PC-3 (cell line): ENCODE measurements at regions not wholly inside any gene's neighbourhood (a gene's known extent, or its start where the extent isn't known, plus 50 kb on each side); places are given as distances from the start of the nearest gene placed in this dataset.

Experiments
- ATAC-seq: fragments of 200-7000 bp; cut with Tn5 transposase; 2 replicates; pipeline ENCODE4 v1.9.1; 2020; ENCODE audit warnings: mild to moderate bottlenecking, moderate library complexity
- BruUV-seq: library from RNA; stranded (reverse); fragments of 400-500 nt; replicated peaks from 2 replicates; lab custom pipeline; 2021; lab: Mats Ljungman, UMichigan
- CTCF ChIA-PET: fragments of 300-600 bp; sonication (Branson Sonifier 250); formaldehyde crosslinking; loops from one replicate; lab custom pipeline; 2022; ENCODE audit warnings: antibody characterized with exemption; lab: Charles Lee
- POLR2A ChIA-PET: fragments of 300-600 bp; sonication (Branson Sonifier 250); formaldehyde crosslinking; loops from one replicate; lab custom pipeline; 2022; ENCODE audit warnings: antibody characterized with exemption; ENCODE audit not compliant: unreplicated experiment; lab: Charles Lee
- DNase-seq: peaks from one replicate; pipeline ENCODE4 v3.0.0-alpha.2; 2015
- H2AFZ ChIP-seq: fragments of 300-600 bp; sonication (generic); 2 replicates; pipeline ENCODE4 v1.6.0; 2016; ENCODE audit warnings: antibody characterized with exemption, low read length
- H3F3A ChIP-seq: fragments of 300-600 bp; sonication (generic); one replicate; pipeline ENCODE4 v1.6.0; 2017; ENCODE audit warnings: antibody characterized with exemption, low read length, control low read depth, mild to moderate bottlenecking; ENCODE audit not compliant: unreplicated experiment
- H3K27ac ChIP-seq: fragments of 300-600 bp; sonication (generic); 2 replicates; pipeline ENCODE4 v1.5.1; 2016; ENCODE audit warnings: mild to moderate bottlenecking, low read length
- H3K27me3 ChIP-seq: fragments of 300-600 bp; sonication (generic); 2 replicates; pipeline ENCODE4 v1.6.1; 2016; ENCODE audit warnings: low read length, mixed read lengths
- H3K36me3 ChIP-seq: fragments of 300-600 bp; sonication (generic); 2 replicates; pipeline ENCODE4 v1.6.1; 2016; ENCODE audit warnings: low read depth, mixed run types, low read length, mixed read lengths
- H3K4me1 ChIP-seq: fragments of 300-600 bp; sonication (generic); 2 replicates; pipeline ENCODE4 v1.5.1; 2016; ENCODE audit warnings: low read length; ENCODE audit not compliant: insufficient read depth
- H3K4me2 ChIP-seq: fragments of 300-600 bp; sonication (generic); 2 replicates; pipeline ENCODE4 v1.6.0; 2016; ENCODE audit warnings: low read length
- H3K4me3 ChIP-seq: fragments of 300-600 bp; sonication (generic); 2 replicates; pipeline ENCODE4 v1.5.1; 2016; ENCODE audit warnings: mild to moderate bottlenecking, low read length, mixed read lengths
- H3K79me2 ChIP-seq: fragments of 300-600 bp; sonication (generic); 2 replicates; pipeline ENCODE4 v1.6.1; 2017; ENCODE audit warnings: low read length, mixed read lengths
- H3K9ac ChIP-seq: fragments of 300-600 bp; sonication (generic); 2 replicates; pipeline ENCODE4 v1.6.0; 2016; ENCODE audit warnings: mild to moderate bottlenecking, low read length
- H3K9me2 ChIP-seq: fragments of 300-600 bp; sonication (generic); replicated peaks from 2 replicates; pipeline ENCODE4 v1.6.1; 2016; ENCODE audit warnings: mixed run types, low read length, mixed read lengths
- H3K9me3 ChIP-seq: fragments of 300-600 bp; sonication (generic); 2 replicates; pipeline ENCODE4 v1.6.1; 2016; ENCODE audit warnings: low read length, mixed read lengths
- H4K20me1 ChIP-seq: fragments of 300-600 bp; sonication (generic); 2 replicates; pipeline ENCODE4 v1.6.1; 2016; ENCODE audit warnings: low read length, mixed read lengths
- CTCF ChIP-seq: fragments of 300-600 bp; sonication (generic); conservative IDR thresholded peaks from 2 replicates; pipeline ENCODE4 v1.5.1; 2017; ENCODE audit warnings: antibody characterized with exemption, low read depth, mild to moderate bottlenecking, low read length
- EZH2 ChIP-seq: fragments of 300-600 bp; sonication (generic); IDR thresholded peaks from one replicate; pipeline ENCODE4 v1.6.1; 2017; ENCODE audit warnings: antibody characterized with exemption, mild to moderate bottlenecking, low read length; ENCODE audit not compliant: unreplicated experiment
- EZH2phosphoT487 ChIP-seq: fragments of 300-600 bp; sonication (generic); IDR thresholded peaks from 2 replicates; pipeline ENCODE4 v1.6.1; 2018; ENCODE audit warnings: mild to moderate bottlenecking, antibody characterized with exemption, low read length, borderline replicate concordance
- intact Hi-C: fragments of 100-400 bp; cut with micrococcal nuclease; formaldehyde crosslinking; loops from 2 replicates; pipeline ENCODE4 v1.9.0; 2023

GRCh38 chr1:187622545-187622944 lies 793.8 kb downstream of the PLA2G4A start:
- Histone ChIP-seq H3K9me3 (no peaks in the 10 kb centered on the region), H3K4me3 (no peak overlapping the region), H3K36me3 (no peaks in the 10 kb centered on the region), H3K4me2 (no peak overlapping the region), H3K79me2 (no peaks in the 10 kb centered on the region), H4K20me1 (no peaks in the 10 kb centered on the region), H3K27me3 (no peaks in the 10 kb centered on the region), H3K9me2 (no peaks in the 10 kb centered on the region), H2AFZ (no peak overlapping the region), H3K4me1 (no peaks in the 10 kb centered on the region), H3K9ac (no peak overlapping the region), H3K27ac (no peak overlapping the region), H3F3A (no peaks in the 10 kb centered on the region)
- BruUV-seq = no TSS peak
- intact Hi-C loops = no loop called here
- DNase-seq (no peak), ATAC-seq (no peak)
- ChIA-PET POLR2A (no interaction called here), CTCF (no interaction called here)
- TF ChIP-seq EZH2phosphoT487 (no peak), EZH2 (no peak), CTCF (no peak)

- Histone ChIP-seq H3K4me1 (no peaks in the 10 kb centered on the region), H3K9me2 (no peaks in the 10 kb centered on the region), H3K4me3 (no peak overlapping the region), H3K36me3 (no peaks in the 10 kb centered on the region), H3F3A (no peaks in the 10 kb centered on the region), H3K27me3 (no peaks in the 10 kb centered on the region), H3K9me3 (no peaks in the 10 kb centered on the region), H3K79me2 (no peaks in the 10 kb centered on the region), H3K27ac (no peak overlapping the region), H3K4me2 (no peak overlapping the region), H3K9ac (no peak overlapping the region), H2AFZ (no peak overlapping the region), H4K20me1 (no peaks in the 10 kb centered on the region)
- BruUV-seq = no TSS peak
- ATAC-seq = no peak
- no peak for DNase-seq
- intact Hi-C loops = no loop called here
- POLR2A ChIA-PET = no interaction called here
- CTCF ChIA-PET = no interaction called here
- TF ChIP-seq CTCF (no peak), EZH2phosphoT487 (no peak), EZH2 (no peak)
Measured at GRCh38 chr1:187624812-187625545, 796.2 kb downstream of the PLA2G4A start.

DNA sequence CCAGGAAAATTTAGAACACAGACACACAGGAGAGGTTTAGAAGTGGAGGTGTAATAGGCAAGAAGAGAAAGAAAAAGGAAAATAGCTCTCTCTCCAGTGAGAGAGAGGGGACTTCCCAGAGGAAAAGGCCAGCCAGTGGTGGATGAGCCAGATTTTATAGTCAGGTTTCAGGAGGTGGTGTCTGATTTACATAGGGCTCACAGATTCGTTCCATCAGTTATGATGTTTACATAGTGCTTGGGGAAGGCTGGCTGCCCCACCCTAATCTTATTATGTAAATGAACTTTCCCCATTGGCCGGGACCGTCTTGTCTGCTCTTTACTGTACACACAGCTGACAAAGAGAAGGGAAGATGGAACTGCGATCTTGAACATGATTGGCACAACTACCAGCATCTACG lies 797.3 kb downstream of the PLA2G4A start:
- intact Hi-C loops = no loop called here
- no peaks in the 10 kb centered on the region for H3K9me2 ChIP-seq
- H2AFZ ChIP-seq = no peak overlapping the region
- H3K27ac ChIP-seq = no peak overlapping the region
- no TSS peak for BruUV-seq
- H3K9me3 ChIP-seq = no peaks in the 10 kb centered on the region
- H4K20me1 ChIP-seq = no peaks in the 10 kb centered on the region
- H3K36me3 ChIP-seq = no peaks in the 10 kb centered on the region
- TF ChIP-seq EZH2 (no peak), EZH2phosphoT487 (no peak), CTCF (no peak)
- no peaks in the 10 kb centered on the region for H3K27me3 ChIP-seq
- ATAC-seq (no peak), DNase-seq (no peak)
- H3F3A ChIP-seq = no peaks in the 10 kb centered on the region
- POLR2A ChIA-PET = no interaction called here
- H3K4me1 ChIP-seq = no peaks in the 10 kb centered on the region
- no peak overlapping the region for H3K9ac ChIP-seq
- H3K4me2 ChIP-seq = no peak overlapping the region
- CTCF ChIA-PET = no interaction called here
- no peaks in the 10 kb centered on the region for H3K79me2 ChIP-seq
- no peak overlapping the region for H3K4me3 ChIP-seq
